H9 (cell line): ENCODE measurements at regions not wholly inside any gene's neighbourhood (a gene's known extent, or its start where the extent isn't known, plus 50 kb on each side); places are given as distances from the start of the nearest gene placed in this dataset.

ENCODE experiments used
- DNase-seq: peaks from one replicate; pipeline ENCODE4 v3.0.0-alpha.2; 2017
- H2AFZ ChIP-seq: one replicate; pipeline ENCODE4 v1.6.1; 2013; ENCODE audit warnings: mild to moderate bottlenecking, low read length, control low read depth, moderate library complexity
- H2AK5ac ChIP-seq: 2 replicates; pipeline ENCODE4 v1.6.1; 2013; ENCODE audit warnings: low read length, control low read depth, mixed read lengths; ENCODE audit not compliant: insufficient read length
- H2BK120ac ChIP-seq: one replicate; pipeline ENCODE4 v1.6.1; 2013; ENCODE audit warnings: low read depth, mild to moderate bottlenecking, low read length, control low read depth, inconsistent platforms; ENCODE audit not compliant: poor library complexity, severe bottlenecking
- H2BK12ac ChIP-seq: 2 replicates; pipeline ENCODE4 v1.6.1; 2013; ENCODE audit warnings: low read length, control low read depth, mixed read lengths, low read depth; ENCODE audit not compliant: insufficient read length
- H2BK15ac ChIP-seq: 2 replicates; pipeline ENCODE4 v1.6.1; 2013; ENCODE audit warnings: low read depth, low read length, control low read depth
- H2BK20ac ChIP-seq: one replicate; pipeline ENCODE4 v1.6.1; 2013; ENCODE audit warnings: low read depth, mild to moderate bottlenecking, low read length, control low read depth, inconsistent platforms; ENCODE audit not compliant: poor library complexity, severe bottlenecking
- H2BK5ac ChIP-seq: 2 replicates; pipeline ENCODE4 v1.6.1; 2013; ENCODE audit warnings: low read length, control low read depth, mixed read lengths; ENCODE audit not compliant: insufficient read length
- H3K14ac ChIP-seq: 2 replicates; pipeline ENCODE4 v1.6.1; 2013; ENCODE audit warnings: low read length, control low read depth; ENCODE audit not compliant: insufficient read depth
- H3K18ac ChIP-seq: 2 replicates; pipeline ENCODE4 v1.6.1; 2013; ENCODE audit warnings: low read depth, mild to moderate bottlenecking, mixed read lengths, low read length, control low read depth; ENCODE audit not compliant: insufficient read length
- H3K23ac ChIP-seq: 2 replicates; pipeline ENCODE4 v1.6.1; 2013; ENCODE audit warnings: low read length, control low read depth, mixed read lengths, low read depth; ENCODE audit not compliant: insufficient read length
- H3K23me2 ChIP-seq: 2 replicates; pipeline ENCODE4 v1.6.1; 2013; ENCODE audit warnings: low read depth, mild to moderate bottlenecking, mixed read lengths, low read length, control low read depth; ENCODE audit not compliant: insufficient read length, poor library complexity, severe bottlenecking
- H3K27ac ChIP-seq: 2 replicates; pipeline ENCODE4 v1.5.1; 2013; ENCODE audit warnings: low read length, control low read depth, mixed read lengths, low read depth; ENCODE audit not compliant: insufficient read length
- H3K27me3 ChIP-seq: 2 replicates; pipeline ENCODE4 v1.6.1; 2013; ENCODE audit warnings: low read length, control low read depth, inconsistent platforms; ENCODE audit not compliant: insufficient read depth
- H3K4ac ChIP-seq: 2 replicates; pipeline ENCODE4 v1.6.1; 2013; ENCODE audit warnings: low read depth, mild to moderate bottlenecking, control low read depth, inconsistent platforms, low read length, moderate library complexity
- H3K4me1 ChIP-seq: 2 replicates; pipeline ENCODE4 v1.6.1; 2013; ENCODE audit warnings: low read length, control low read depth, inconsistent platforms; ENCODE audit not compliant: insufficient read depth
- H3K4me2 ChIP-seq: 2 replicates; pipeline ENCODE4 v1.6.1; 2013; ENCODE audit warnings: low read length, control low read depth, mixed read lengths; ENCODE audit not compliant: insufficient read length, insufficient read depth
- H3K56ac ChIP-seq: 2 replicates; pipeline ENCODE4 v1.6.1; 2013; ENCODE audit warnings: low read depth, mild to moderate bottlenecking, mixed read lengths, low read length, control low read depth; ENCODE audit not compliant: insufficient read length
- H3K79me1 ChIP-seq: 2 replicates; pipeline ENCODE4 v1.6.1; 2013; ENCODE audit warnings: low read depth, mild to moderate bottlenecking, moderate library complexity, low read length, control low read depth, inconsistent platforms; ENCODE audit not compliant: insufficient read depth, poor library complexity, severe bottlenecking
- H3K79me2 ChIP-seq: 2 replicates; pipeline ENCODE4 v1.6.1; 2013; ENCODE audit warnings: low read length, control low read depth, inconsistent platforms; ENCODE audit not compliant: insufficient read depth
- H3K9ac ChIP-seq: 2 replicates; pipeline ENCODE4 v1.6.1; 2013; ENCODE audit warnings: low read length, control low read depth, mixed read lengths; ENCODE audit not compliant: insufficient read length; ENCODE audit errors: extremely low read depth
- H3K9me3 ChIP-seq: one replicate; pipeline ENCODE4 v1.6.1; 2013; ENCODE audit warnings: low read depth, low read length, inconsistent platforms; ENCODE audit not compliant: control insufficient read depth
- H3T11ph ChIP-seq: one replicate; pipeline ENCODE4 v1.6.1; 2013; ENCODE audit warnings: mild to moderate bottlenecking, low read length, control low read depth, inconsistent platforms
- H4K20me1 ChIP-seq: one replicate; pipeline ENCODE4 v1.6.1; 2013; ENCODE audit not compliant: control insufficient read depth, insufficient read length, insufficient read depth
- H4K5ac ChIP-seq: 2 replicates; pipeline ENCODE4 v1.6.1; 2013; ENCODE audit warnings: low read depth, mild to moderate bottlenecking, mixed read lengths, low read length, control low read depth; ENCODE audit not compliant: insufficient read length
- H4K8ac ChIP-seq: replicated peaks from 2 replicates; pipeline ENCODE4 v1.6.1; 2013; ENCODE audit warnings: low read length, control low read depth, mixed read lengths, low read depth; ENCODE audit not compliant: insufficient read length
- H4K91ac ChIP-seq: 2 replicates; pipeline ENCODE4 v1.6.1; 2013; ENCODE audit warnings: low read depth, mild to moderate bottlenecking, moderate library complexity, mixed read lengths, low read length, control low read depth; ENCODE audit not compliant: insufficient read length
- H3K27ac Mint-ChIP-seq, 3 experiments: 2 replicates in 2 of 3; 3 replicates in 1 of 3; pipeline ENCODE4 v1.8.0; 2020 to 2021; ENCODE audit warnings: mixed read lengths in 3 of 3, mild to moderate bottlenecking in 1 of 3, moderate library complexity in 1 of 3
- H3K27me3 Mint-ChIP-seq: 2 replicates; pipeline ENCODE4 v1.8.0; 2021; ENCODE audit warnings: low read depth, mild to moderate bottlenecking, moderate library complexity, mixed read lengths
- H3K36me3 Mint-ChIP-seq, 3 experiments: 2 replicates in 2 of 3; 3 replicates in 1 of 3; pipeline ENCODE4 v1.8.0; 2020 to 2021; ENCODE audit warnings: low read depth in 3 of 3, mixed read lengths in 3 of 3; ENCODE audit not compliant: insufficient read depth in 1 of 3
- H3K4me1 Mint-ChIP-seq, 2 experiments: 2 replicates each; pipeline ENCODE4 v1.8.0; 2020; ENCODE audit warnings: mixed read lengths in 2 of 2
- H3K4me3 Mint-ChIP-seq, 2 experiments: 2 replicates in 1 of 2; 3 replicates in 1 of 2; pipeline ENCODE4 v1.8.0; 2020 to 2021; ENCODE audit warnings: mild to moderate bottlenecking in 2 of 2, mixed read lengths in 2 of 2, moderate library complexity in 1 of 2
- H3K9me3 Mint-ChIP-seq, 2 experiments: 2 replicates in 1 of 2; 3 replicates in 1 of 2; pipeline ENCODE4 v1.8.0; 2020; ENCODE audit warnings: mild to moderate bottlenecking in 2 of 2, mixed read lengths in 2 of 2, moderate library complexity in 1 of 2
- CTCF ChIP-seq: fragments of 200-600 bp; sonication (generic); conservative IDR thresholded peaks from 3 replicates; pipeline ENCODE4 v1.8.0; 2021; ENCODE audit warnings: antibody characterized with exemption, mild to moderate bottlenecking
- WGBS: extraction: QIAGEN DNeasy Blood & Tissue Kit; methylation state at CpG from one replicate; pipeline ENCODE4 v1.1.7; 2013; ENCODE audit warnings: missing lambda C conversion rate, low lambda C conversion rate, mixed read lengths; ENCODE audit not compliant: insufficient read length; ENCODE audit errors: extremely low coverage; 5-methylcytosine and 5-hydroxymethylcytosine counted together

- no peak overlapping the region for H3K18ac ChIP-seq
These were observed 292.2 kb upstream of the NPVF start for GRCh38 chr7:25520516-25520915.

More at GRCh38 chr7:25520516-25520915, 292.2 kb upstream of the NPVF start:
- H3K9me3 Mint-ChIP-seq: no peaks in the 10 kb centered on the region; a peak in 2 of 5 replicates
- Histone ChIP-seq H3K4me1 (no peaks in the 10 kb centered on the region; the same call in 1 of the 2 replicates), H3K27ac (no peak overlapping the region), H3K27me3 (no peaks in the 10 kb centered on the region), H3K14ac (no peak overlapping the region), H2AK5ac (no peak overlapping the region), H3K79me1 (no peaks in the 10 kb centered on the region), H2BK120ac (no peak overlapping the region), H3K56ac (no peak overlapping the region), H3T11ph (no peak overlapping the region), H2BK15ac (no peak overlapping the region), H4K91ac (no peak overlapping the region), H4K8ac (no peak overlapping the region), H2BK12ac (no peak overlapping the region), H3K79me2 (no peaks in the 10 kb centered on the region), H2BK5ac (no peak overlapping the region), H2AFZ (no peak overlapping the region), H4K20me1 (no peaks in the 10 kb centered on the region), H3K9me3 (no peaks in the 10 kb centered on the region), H3K4me2 (no peak overlapping the region), H3K9ac (no peak overlapping the region), H3K23me2 (no peaks in the 10 kb centered on the region), H2BK20ac (no peak overlapping the region), H3K4ac (no peak overlapping the region), H3K23ac (no peak overlapping the region), H4K5ac (no peak overlapping the region)
- WGBS: no CpG with 5 or more reads among the region's 6 CpGs
- no peak for TF ChIP-seq CTCF
- H3K27me3 Mint-ChIP-seq: peaks cover 2% of the 10 kb centered on the region
- no peak overlapping the region for H3K4me3 Mint-ChIP-seq
- DNase-seq: no peak
- no peaks in the 10 kb centered on the region for H3K36me3 Mint-ChIP-seq
- H3K27ac Mint-ChIP-seq: no peak overlapping the region
- peaks cover 7 to 9% of the 10 kb centered on the region in 2 experiments; a peak in 3 of 4 replicates for H3K4me1 Mint-ChIP-seq
